ENCODE measurements at regions not wholly inside any gene's neighbourhood (a gene's known extent, or its start where the extent isn't known, plus 50 kb on each side); places are given as distances from the start of the nearest gene placed in this dataset.

DNA sequence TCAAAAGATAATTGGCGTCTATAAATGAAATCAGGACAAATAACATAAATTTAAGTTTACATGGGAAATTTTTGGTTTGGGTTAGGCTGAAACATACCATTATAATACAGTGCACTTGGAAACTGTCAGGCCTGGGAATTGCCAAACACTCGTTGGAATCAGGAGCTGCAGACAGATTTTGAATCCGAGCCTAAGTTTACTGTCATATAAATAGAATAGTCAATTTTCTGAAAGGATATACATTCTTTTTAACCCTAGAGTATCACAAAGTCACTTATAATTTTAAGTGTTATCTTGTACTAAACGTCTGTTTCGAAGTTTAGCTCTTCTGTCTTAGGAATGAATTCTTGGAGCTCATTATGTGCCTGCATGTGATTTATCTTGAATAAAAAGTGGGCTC is 234.1 kb downstream of the VEGFC start:
- DNase-seq (ENCODE audit: low read depth, low spot score), result no peak
- no peak overlapping the region for H3K4me3 ChIP-seq (ENCODE audit: low read length)

- DNase-seq (ENCODE audit: low read depth, low spot score), result no peak
- H3K4me3 ChIP-seq (ENCODE audit: low read length), result no peak overlapping the region
These were observed 231.4 kb downstream of the VEGFC start for GRCh38 chr4:176561368-176561767.

DNA sequence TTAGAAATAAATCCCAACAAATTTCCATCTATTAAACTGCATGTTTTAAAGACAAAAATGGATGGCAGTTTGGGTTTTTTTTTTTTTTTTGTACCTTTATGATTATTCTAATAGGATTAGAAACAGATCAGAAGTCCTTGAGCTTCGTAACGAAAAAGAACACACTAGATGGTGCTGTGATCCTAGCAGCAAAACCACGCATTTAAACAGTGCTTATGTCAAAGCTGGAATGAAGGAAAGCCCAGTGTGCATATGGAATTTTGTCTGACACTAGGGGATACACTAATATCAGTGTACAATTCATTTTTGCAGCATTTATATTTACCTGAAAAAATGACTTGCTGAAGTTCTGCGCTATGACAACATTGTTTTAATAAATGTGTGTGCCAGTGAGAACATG is 229.1 kb downstream of the VEGFC start:
- no peak for DNase-seq (ENCODE audit: low read depth, low spot score)
- H3K4me3 ChIP-seq (ENCODE audit: low read length), result no peak overlapping the region

GRCh38 chr4:176565049-176565448 is 227.7 kb downstream of the VEGFC start:
- H3K4me3 ChIP-seq (ENCODE audit: low read length), result no peak overlapping the region
- DNase-seq (ENCODE audit: low read depth, low spot score), result no peak

- H3K4me3 ChIP-seq (ENCODE audit: low read length), result no peak overlapping the region
- DNase-seq (ENCODE audit: low read depth, low spot score), result no peak
These were observed 226.0 kb downstream of the VEGFC start for GRCh38 chr4:176566769-176567168.

DNA sequence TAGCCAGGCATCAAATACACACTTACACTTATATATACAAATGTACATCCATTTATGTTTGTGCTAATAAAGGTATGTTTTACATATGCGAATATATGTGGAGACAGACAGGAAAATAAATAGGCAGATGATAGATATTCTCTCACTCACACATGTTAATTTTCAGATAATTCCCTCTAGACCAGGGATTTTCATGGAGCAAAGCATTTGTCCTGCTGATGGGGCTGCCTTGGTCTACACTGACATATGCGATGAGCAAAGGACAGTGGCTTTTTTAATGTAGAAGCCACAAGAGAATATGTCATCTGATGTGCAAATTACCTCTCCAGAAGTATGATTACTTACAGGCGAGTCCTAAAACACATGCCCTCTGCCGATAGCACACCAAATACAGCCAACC is 224.5 kb downstream of the VEGFC start:
- no peak overlapping the region for H3K4me3 ChIP-seq (ENCODE audit: low read length)
- no peak for DNase-seq (ENCODE audit: low read depth, low spot score)

DNA sequence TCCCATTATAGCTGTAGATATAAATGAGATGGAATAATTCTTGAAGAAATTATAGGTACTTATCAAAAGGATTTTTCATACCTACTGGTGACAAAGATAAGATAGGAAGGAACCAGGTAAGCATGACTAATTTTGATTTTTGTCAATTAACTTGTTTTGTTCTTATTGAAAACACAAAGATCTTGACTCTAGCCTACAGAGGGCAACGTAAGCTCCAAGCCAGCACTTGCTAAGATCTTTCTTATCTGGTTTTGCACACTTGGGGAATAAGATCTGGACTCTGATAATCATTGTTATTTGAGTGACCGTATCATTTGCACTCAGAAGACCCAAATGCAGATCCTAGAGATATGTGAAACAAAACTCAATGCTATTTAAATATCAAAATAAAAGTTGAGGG is 223.4 kb downstream of the VEGFC start:
- DNase-seq (ENCODE audit: low read depth, low spot score), result no peak
- H3K4me3 ChIP-seq (ENCODE audit: low read length), result no peak overlapping the region

GRCh38 chr4:176571206-176571605 is 221.5 kb downstream of the VEGFC start:
- H3K4me3 ChIP-seq (ENCODE audit: low read length), result no peak overlapping the region
- no peak for DNase-seq (ENCODE audit: low read depth, low spot score)

DNA sequence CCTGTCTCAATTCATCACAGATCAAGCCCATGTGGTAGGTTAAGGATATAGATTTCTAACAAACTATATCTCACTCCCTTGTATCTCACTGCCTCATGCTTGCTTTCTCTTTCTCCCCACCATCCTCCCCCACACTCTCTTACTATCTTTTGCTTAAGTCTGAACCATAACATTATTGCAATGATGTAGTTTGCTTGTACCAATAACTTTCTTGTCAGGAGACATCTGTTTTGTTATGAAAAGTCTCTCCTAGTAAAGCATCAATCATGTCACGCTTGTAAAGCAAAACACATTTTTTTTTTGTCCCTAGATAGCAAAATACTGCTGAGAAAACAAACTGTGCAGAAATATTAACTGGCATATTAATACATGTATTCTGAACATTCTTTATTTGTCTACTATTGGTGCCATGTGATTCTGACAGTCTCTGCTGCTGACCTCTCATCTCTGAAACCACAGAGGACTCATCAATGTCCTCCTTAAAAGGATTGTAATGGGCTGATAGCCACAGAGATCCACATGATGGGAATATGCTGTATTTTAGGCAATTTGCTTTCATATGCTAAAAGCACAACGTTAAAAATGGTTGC is 217.5 kb downstream of the VEGFC start:
- DNase-seq (ENCODE audit: low read depth, low spot score), result no peak
- no peak overlapping the region for H3K4me3 ChIP-seq (ENCODE audit: low read length)

DNA sequence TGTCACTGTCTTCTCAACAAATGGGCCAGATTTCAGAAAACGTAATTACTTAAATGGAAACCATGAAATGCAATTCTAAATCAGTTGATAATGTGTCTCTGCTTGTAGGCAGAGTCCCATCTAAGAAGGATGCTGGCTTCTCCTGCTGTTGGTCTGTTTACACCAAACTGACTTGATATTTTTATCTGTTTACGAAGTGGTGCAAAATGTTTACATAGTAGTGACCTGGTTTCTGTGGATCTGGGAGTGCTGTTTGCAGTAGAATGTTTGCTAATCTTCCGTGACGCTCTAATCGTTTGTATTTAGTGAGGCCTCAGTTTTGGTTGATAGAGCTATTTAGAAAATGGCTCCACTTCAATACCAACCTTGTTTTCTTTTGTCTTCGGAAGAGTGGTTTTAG is 213.5 kb downstream of the VEGFC start:
- DNase-seq (ENCODE audit: low read depth, low spot score), result no peak
- H3K4me3 ChIP-seq (ENCODE audit: low read length), result no peak overlapping the region

GRCh38 chr4:176583278-176583677 is 209.4 kb downstream of the VEGFC start:
- no peak for DNase-seq (ENCODE audit: low read depth, low spot score)
- no peak overlapping the region for H3K4me3 ChIP-seq (ENCODE audit: low read length)

DNA sequence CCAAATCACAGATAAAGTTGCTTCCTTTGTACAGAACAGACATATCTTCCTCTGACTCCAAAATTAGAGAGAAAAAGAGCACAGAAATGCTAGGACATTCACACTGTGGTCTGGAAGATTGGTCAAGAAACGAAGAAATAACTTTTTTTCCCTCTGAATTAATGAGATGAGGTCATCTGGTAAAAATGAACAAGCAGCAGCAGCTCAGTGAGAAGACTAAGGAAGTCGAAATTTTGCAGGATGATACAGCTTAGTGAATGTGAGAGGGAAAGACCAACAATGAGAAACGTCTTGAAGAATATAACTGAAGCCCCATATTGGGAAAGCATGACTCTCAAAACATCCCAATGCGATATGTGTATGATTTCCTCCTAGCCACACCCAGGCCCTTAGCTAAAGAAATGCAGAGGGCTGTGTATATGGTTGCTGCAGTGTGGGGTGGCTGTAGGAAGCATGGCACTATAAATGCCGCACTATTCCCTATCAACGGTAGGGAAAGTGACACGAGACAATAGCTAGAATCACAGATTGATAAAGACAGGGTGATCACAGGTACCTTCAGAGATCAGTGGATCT is 208.6 kb downstream of the VEGFC start:
- no peak for DNase-seq (ENCODE audit: low read depth, low spot score)

GRCh38 chr4:176587920-176588319 is 204.8 kb downstream of the VEGFC start:
- H3K4me3 ChIP-seq (ENCODE audit: low read length), result no peak overlapping the region
- DNase-seq (ENCODE audit: low read depth, low spot score), result no peak

More for the DNA sequence above, 208.6 kb downstream of the VEGFC start:
- no peak overlapping the region for H3K4me3 ChIP-seq (ENCODE audit: low read length)

DNA sequence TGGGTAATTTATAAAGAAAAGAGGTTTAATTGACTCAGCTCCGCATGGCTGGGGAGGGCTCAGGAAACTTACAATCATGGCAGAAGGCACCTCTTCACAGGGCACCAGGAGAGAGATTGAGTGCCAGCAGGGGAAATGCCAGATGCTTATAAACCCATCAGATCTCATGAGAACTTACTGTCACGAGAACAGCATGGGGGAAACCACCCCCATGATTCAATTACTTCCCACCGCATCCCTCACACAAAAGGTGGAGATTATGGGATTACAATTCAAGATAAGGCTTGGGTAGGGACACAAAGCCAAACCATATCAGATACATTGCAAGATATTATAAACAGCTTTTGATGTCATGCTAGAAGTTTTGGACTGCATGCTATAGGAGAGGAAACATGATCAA is 204.3 kb downstream of the VEGFC start:
- no peak for DNase-seq (ENCODE audit: low read depth, low spot score)
- no peak overlapping the region for H3K4me3 ChIP-seq (ENCODE audit: low read length)

GRCh38 chr4:176592976-176593670 is 199.6 kb downstream of the VEGFC start:
- no peak overlapping the region for H3K4me3 ChIP-seq (ENCODE audit: low read length)
- no peak for DNase-seq (ENCODE audit: low read depth, low spot score)

- no peak overlapping the region for H3K4me3 ChIP-seq (ENCODE audit: low read length)
- DNase-seq (ENCODE audit: low read depth, low spot score), result no peak
These were observed 198.8 kb downstream of the VEGFC start for GRCh38 chr4:176593943-176594342.

DNA sequence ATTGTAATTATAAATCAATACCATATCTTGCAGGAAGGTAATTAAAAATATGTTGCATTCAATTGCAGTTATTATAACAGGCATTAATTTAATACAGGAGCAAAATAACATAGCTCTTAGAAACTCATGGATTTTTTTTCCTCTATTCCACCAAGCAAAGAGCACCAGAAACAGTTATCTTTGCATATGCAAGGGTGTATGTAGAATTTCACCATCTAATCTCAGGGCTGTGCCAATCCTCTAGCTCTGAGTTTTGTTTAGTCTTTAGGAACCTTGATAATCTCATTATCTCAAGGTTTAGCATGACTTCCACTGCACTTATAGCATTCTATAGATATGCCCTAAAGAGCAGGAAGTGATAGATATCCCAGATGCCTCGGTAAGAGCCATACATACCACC is 197.5 kb downstream of the VEGFC start:
- no peak for DNase-seq (ENCODE audit: low read depth, low spot score)
- H3K4me3 ChIP-seq (ENCODE audit: low read length), result no peak overlapping the region

DNA sequence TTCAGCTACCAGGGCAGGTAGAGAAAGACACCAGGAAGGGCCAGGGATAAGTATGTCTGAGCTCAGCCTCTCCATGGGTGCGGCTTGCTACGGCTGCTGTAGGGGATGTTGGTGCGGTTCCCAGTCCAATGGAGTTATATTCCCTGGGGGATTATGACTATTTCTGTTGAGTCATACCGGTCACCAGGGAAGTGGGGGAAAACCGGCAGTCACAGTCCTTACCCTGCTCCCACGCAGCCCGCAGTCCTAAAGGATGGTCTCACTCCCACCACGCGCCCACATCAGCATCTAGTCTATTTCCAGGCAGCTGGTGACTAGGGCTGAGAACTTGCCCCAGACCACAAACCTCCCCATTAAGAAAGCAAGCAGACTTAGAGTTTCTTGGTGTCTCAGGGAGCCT is 191.6 kb downstream of the VEGFC start:
- DNase-seq (ENCODE audit: low read depth, low spot score), result no peak
- H3K4me3 ChIP-seq (ENCODE audit: low read length), result no peak overlapping the region

DNA sequence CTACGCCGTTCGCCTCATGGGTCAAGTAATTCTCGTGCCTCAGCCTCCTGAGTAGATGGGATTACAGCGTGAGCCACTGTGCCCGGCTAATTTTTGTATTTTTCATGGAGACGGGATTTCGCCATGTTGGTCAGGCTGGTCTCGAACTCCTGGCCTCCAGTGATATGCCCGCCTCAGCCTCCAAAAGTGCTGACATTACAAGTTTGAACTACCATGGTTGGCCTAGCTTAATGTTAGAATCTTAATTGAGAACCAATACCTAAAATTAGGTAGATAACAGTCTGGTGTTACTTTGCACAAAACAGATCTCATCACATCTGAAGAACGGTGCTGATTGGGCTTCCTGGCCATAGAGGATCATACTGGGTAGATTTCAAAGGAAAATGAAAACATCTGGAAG is 184.9 kb downstream of the VEGFC start:
- DNase-seq (ENCODE audit: low read depth, low spot score), result no peak
- H3K4me3 ChIP-seq (ENCODE audit: low read length), result no peak overlapping the region

GRCh38 chr4:176608346-176608745 is 184.4 kb downstream of the VEGFC start:
- no peak overlapping the region for H3K4me3 ChIP-seq (ENCODE audit: low read length)
- no peak for DNase-seq (ENCODE audit: low read depth, low spot score)

DNA sequence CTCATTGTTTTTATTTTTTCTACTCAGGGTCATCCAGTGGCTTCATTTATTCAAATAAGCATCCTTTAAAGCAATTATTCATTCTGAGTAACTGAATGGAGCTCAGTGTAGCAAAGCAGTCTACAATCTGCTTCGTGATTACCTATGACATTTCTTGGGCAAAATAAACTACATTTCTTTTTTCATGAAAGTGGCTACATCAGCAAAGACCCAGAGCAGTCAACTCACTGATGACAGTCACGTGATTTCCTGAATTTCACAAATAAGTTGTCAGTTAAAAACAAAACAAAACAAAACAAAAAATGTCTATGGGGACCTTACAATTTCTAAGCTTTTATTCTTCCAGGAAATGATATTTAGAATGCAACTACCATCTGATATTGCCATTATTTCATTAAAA is 182.1 kb downstream of the VEGFC start:
- no peak for DNase-seq (ENCODE audit: low read depth, low spot score)
- no peak overlapping the region for H3K4me3 ChIP-seq (ENCODE audit: low read length)
